Loucy (cell line): ENCODE measurements at regions not wholly inside any gene's neighbourhood (a gene's known extent, or its start where the extent isn't known, plus 50 kb on each side); places are given as distances from the start of the nearest gene placed in this dataset.

ENCODE experiments used
- H2AFZ ChIP-seq: fragments of 200-600 bp; sonication (generic); 2 replicates; pipeline ENCODE4 v1.6.0; 2016; ENCODE audit warnings: antibody characterized with exemption, mild to moderate bottlenecking, low read length, moderate library complexity
- H3F3A ChIP-seq: fragments of 200-600 bp; 2 replicates; pipeline ENCODE4 v1.6.0; 2016; ENCODE audit warnings: antibody characterized with exemption, low read depth, mild to moderate bottlenecking
- H3K27me3 ChIP-seq: fragments of 200-600 bp; sonication (generic); 2 replicates; pipeline ENCODE4 v1.6.1; 2014; ENCODE audit warnings: low read length, mild to moderate bottlenecking; ENCODE audit not compliant: insufficient read depth, poor library complexity, severe bottlenecking
- H3K36me3 ChIP-seq: fragments of 200-600 bp; sonication (generic); 2 replicates; pipeline ENCODE4 v1.6.1; 2016; ENCODE audit warnings: low read length; ENCODE audit not compliant: insufficient read depth
- H3K4me1 ChIP-seq: fragments of 200-600 bp; sonication (generic); 2 replicates; pipeline ENCODE4 v1.5.1; 2014; ENCODE audit warnings: low read length, mild to moderate bottlenecking; ENCODE audit not compliant: insufficient read depth, poor library complexity, severe bottlenecking
- H3K4me2 ChIP-seq: fragments of 200-600 bp; sonication (generic); 2 replicates; pipeline ENCODE4 v1.6.0; 2014; ENCODE audit warnings: antibody characterized with exemption, low read length, low read depth, mild to moderate bottlenecking; ENCODE audit not compliant: poor library complexity, severe bottlenecking
- H3K4me3 ChIP-seq: fragments of 200-600 bp; sonication (generic); 2 replicates; pipeline ENCODE4 v1.5.1; 2014; ENCODE audit warnings: low read length, mild to moderate bottlenecking, mixed read lengths; ENCODE audit not compliant: poor library complexity, severe bottlenecking
- H3K79me2 ChIP-seq: fragments of 200-600 bp; sonication (generic); 2 replicates; pipeline ENCODE4 v1.6.1; 2014; ENCODE audit warnings: low read length; ENCODE audit not compliant: insufficient read depth
- H3K9ac ChIP-seq: fragments of 200-600 bp; sonication (generic); 2 replicates; pipeline ENCODE4 v1.6.0; 2014; ENCODE audit warnings: mild to moderate bottlenecking, low read depth, low read length, moderate library complexity; ENCODE audit not compliant: poor library complexity, severe bottlenecking
- H3K9me2 ChIP-seq: fragments of 200-600 bp; sonication (generic); replicated peaks from 2 replicates; pipeline ENCODE4 v1.6.1; 2016; ENCODE audit warnings: low read depth, low read length, mixed read lengths
- H3K9me3 ChIP-seq: fragments of 200-600 bp; sonication (generic); 2 replicates; pipeline ENCODE4 v1.6.1; 2014; ENCODE audit warnings: mild to moderate bottlenecking, antibody characterized with exemption, low read length, low read depth; ENCODE audit not compliant: insufficient read depth
- H4K20me1 ChIP-seq: fragments of 200-600 bp; sonication (generic); 2 replicates; pipeline ENCODE4 v1.6.0; 2014; ENCODE audit warnings: antibody characterized with exemption, low read length, mild to moderate bottlenecking; ENCODE audit not compliant: insufficient read depth, poor library complexity, severe bottlenecking
- CTCF ChIP-seq: fragments of 200-600 bp; sonication (generic); conservative IDR thresholded peaks from 2 replicates; pipeline ENCODE4 v1.5.1; 2014; ENCODE audit warnings: mild to moderate bottlenecking, antibody characterized with exemption, low read length
- EZH2phosphoT487 ChIP-seq: fragments of 200-600 bp; IDR thresholded peaks from 2 replicates; pipeline ENCODE4 v1.6.1; 2018; ENCODE audit warnings: antibody characterized with exemption, mild to moderate bottlenecking, moderate library complexity, borderline replicate concordance

DNA sequence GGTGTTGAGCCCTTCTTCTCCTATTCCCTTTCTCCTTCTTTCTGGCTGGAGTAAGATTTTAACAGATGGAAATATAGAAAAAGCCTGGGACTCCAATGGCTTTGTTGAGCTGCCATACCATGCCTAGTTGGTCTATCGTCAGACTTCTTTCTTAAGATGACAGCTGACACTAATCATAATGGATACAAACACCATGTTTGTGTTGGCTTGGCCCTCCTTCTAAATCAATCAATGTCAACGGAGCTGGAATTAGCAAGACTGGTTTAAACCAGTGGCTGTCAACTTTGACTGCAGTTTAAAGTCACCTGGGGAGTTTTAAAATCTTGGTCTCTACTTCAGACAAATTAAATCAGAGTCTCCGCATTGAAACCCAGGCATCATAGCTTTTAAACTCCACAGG lies 264.5 kb upstream of the PRR16 start:
- no peaks in the 10 kb centered on the region for H3K9me3 ChIP-seq
- no peak overlapping the region for H2AFZ ChIP-seq
- H3K27me3 ChIP-seq: no peaks in the 10 kb centered on the region
- no peak overlapping the region for H3K4me2 ChIP-seq
- H3K9me2 ChIP-seq: no peaks in the 10 kb centered on the region
- H3K4me3 ChIP-seq: no peak overlapping the region
- no peak for TF ChIP-seq EZH2phosphoT487
- no peak for TF ChIP-seq CTCF
- no peaks in the 10 kb centered on the region for H3K36me3 ChIP-seq
- no peaks in the 10 kb centered on the region for H3K79me2 ChIP-seq
- no peak overlapping the region for H3K9ac ChIP-seq
- no peaks in the 10 kb centered on the region for H3K4me1 ChIP-seq
- H4K20me1 ChIP-seq: no peaks in the 10 kb centered on the region
- H3F3A ChIP-seq: no peaks in the 10 kb centered on the region

DNA sequence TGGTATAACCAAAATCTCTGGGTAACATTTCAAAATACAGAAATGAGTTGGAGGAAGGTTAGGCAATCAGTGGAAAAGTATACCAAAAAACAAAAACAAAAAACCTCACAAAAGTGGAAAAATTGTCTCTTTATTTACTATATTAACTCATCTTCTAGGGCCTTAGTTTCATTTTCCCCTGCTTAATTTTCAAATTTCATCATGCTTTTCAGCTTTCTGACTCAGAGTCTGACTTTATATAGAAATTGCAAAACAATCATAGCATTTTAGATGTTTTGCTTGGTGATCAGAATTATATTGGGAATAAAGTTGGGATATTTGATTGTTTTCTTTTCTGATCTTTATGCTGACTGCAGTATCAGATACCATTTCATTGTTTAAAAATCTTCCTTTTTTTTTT lies 257.0 kb upstream of the PRR16 start:
- H3K4me1 ChIP-seq: no peaks in the 10 kb centered on the region
- H3K9me3 ChIP-seq: no peaks in the 10 kb centered on the region
- no peaks in the 10 kb centered on the region for H3K79me2 ChIP-seq
- H3K27me3 ChIP-seq: no peaks in the 10 kb centered on the region
- no peaks in the 10 kb centered on the region for H3F3A ChIP-seq
- H4K20me1 ChIP-seq: no peaks in the 10 kb centered on the region
- H3K4me2 ChIP-seq: no peak overlapping the region
- TF ChIP-seq EZH2phosphoT487 (no peak), CTCF (no peak)
- no peak overlapping the region for H3K9ac ChIP-seq
- H3K4me3 ChIP-seq: no peak overlapping the region
- no peak overlapping the region for H2AFZ ChIP-seq
- no peaks in the 10 kb centered on the region for H3K9me2 ChIP-seq
- H3K36me3 ChIP-seq: no peaks in the 10 kb centered on the region

DNA sequence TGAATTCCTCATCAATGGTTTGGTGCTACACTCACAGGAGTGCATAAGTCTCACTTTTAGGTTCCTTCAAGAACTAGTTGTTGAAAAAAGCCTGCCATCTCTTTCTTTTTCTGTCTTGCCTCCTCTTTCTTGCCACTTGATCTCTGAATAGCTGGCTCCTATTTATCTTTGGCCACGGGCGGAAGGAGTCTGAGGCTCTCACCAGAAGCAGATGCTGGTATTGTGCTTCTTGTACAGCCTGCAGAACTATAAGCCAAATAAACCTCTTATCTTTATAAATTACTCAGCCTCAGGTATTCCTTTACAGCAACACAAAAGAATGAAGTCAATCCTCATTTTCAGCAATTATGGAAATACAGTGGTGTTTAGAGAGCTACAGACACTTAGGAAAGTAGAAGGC lies 247.1 kb upstream of the PRR16 start:
- no peaks in the 10 kb centered on the region for H3K36me3 ChIP-seq
- H3K9me2 ChIP-seq: no peaks in the 10 kb centered on the region
- no peaks in the 10 kb centered on the region for H3K9me3 ChIP-seq
- no peaks in the 10 kb centered on the region for H3K79me2 ChIP-seq
- H3K4me1 ChIP-seq: no peaks in the 10 kb centered on the region
- no peaks in the 10 kb centered on the region for H4K20me1 ChIP-seq
- no peak overlapping the region for H3K4me2 ChIP-seq
- H2AFZ ChIP-seq: no peak overlapping the region
- no peaks in the 10 kb centered on the region for H3F3A ChIP-seq
- no peak for TF ChIP-seq CTCF
- TF ChIP-seq EZH2phosphoT487: no peak
- no peak overlapping the region for H3K4me3 ChIP-seq
- H3K9ac ChIP-seq: no peak overlapping the region
- H3K27me3 ChIP-seq: no peaks in the 10 kb centered on the region
